Stimulated activated CD4-positive, alpha-beta T cell treated with anti-CD3 and anti-CD28 coated beads, TNF-alpha, amount 100 ng/mL, for 24 hours (primary cell): ENCODE measurements at regions not wholly inside any gene's neighbourhood (a gene's known extent, or its start where the extent isn't known, plus 50 kb on each side); places are given as distances from the start of the nearest gene placed in this dataset.

Experiments
- DNase-seq, 3 experiments: peaks; one replicate each; pipeline ENCODE4 v3.0.0-alpha.2; 2020; ENCODE audit warnings: low read depth in 3 of 3

DNA sequence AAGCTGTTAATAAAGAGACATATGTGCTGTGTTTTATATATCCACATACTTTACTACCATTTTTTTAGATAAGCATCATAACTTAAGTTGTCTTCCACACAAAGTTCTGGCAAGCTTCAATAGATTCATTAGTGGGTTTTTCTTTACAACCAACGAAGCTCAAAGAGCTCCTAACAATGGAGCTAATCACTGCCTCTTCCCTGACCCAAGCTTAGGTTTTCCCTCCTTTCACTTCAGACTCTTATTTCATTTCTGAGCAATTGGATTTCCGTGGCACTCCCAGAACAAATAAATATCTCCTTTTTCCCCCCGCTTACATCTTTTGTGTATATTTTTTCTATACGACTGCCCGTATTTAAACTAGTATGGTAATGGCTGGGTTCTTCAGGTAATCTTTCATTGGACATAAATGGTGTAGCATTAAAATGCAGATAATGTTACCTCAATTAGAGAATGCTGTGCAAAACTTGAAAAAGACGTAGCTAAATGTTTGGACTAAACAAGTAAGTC lies 275.5 kb upstream of the TMEM161B start:
- DNase-seq = no peak

DNA sequence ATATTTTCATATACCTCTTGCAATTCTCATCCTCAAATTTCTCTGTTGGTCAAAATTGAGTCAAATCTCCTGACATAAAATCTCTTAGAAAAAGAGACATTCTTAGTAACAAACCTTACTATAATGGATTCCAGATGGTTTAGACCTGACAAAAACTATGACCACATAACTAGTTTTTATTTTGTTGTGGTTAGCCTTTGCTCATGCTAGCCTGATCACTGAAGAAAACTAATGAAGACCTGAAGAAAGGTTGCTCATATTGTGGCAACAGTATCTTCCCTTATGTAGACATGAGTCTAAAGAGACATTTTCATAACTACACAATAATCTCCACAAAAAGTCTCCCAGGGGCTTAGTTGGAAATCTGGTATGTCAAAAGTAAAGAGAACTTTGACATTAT lies 274.1 kb upstream of the TMEM161B start:
- no peak for DNase-seq

DNA sequence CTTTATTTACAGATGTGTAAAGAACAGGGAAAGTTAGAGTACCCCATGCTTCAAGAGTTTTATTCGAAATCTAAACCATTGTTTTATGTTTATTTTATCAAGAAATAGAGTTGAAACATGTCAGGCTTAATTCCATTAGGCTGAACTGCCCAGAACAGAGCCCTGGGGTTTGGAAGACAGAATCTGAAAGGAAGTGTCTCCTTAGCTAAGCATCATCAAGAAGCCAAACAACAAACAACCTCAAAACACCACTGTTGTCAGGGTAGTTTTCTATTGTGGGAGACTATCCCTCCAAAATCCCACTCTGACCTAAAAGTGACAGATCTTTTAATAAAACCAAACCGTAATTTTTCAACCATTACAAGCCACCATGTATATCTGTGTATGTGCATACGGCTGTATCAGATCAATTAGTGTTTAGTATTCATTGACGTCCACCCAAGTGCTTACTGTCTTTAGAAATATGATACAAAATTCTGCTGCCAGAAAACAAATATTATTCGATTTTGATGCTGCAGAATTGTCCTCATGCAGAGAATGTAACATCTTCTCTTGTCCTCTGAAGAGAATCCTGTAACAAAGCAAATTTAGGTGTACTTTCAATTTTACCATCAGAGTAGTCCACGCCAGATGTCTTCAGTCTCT lies 271.9 kb upstream of the TMEM161B start:
- no peak for DNase-seq

DNA sequence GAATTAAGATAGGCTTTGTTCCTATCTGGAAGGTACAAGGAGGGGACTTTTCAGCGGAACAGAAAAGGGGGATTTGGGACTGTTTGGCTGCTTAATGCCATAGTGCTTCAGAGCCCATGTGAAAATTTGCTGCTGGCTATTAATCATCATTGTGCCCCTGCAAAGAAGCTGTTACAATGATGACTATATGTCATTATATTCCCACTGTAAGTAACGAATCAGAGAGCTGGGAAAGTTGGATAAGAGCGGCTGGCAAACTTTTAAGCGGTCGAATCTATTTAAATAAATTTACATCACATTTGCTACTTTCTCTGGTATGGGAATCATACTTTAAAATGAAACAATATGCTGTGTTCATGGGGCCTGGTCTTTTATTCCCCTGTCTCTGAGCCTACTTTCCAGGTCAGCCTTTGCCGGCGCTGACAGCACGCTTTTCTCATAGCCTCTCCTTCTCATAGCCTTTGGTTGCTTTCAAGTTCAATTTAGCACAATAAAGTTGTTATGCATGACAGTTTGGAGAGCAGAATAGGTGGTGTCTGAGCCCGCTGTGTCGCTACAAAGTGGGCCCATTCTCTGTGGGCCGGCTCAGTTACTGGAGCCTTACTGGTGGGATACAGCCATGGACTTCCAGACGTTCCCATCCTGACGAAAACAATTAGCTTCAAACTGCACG lies 271.2 kb upstream of the TMEM161B start:
- DNase-seq = no peak

DNA sequence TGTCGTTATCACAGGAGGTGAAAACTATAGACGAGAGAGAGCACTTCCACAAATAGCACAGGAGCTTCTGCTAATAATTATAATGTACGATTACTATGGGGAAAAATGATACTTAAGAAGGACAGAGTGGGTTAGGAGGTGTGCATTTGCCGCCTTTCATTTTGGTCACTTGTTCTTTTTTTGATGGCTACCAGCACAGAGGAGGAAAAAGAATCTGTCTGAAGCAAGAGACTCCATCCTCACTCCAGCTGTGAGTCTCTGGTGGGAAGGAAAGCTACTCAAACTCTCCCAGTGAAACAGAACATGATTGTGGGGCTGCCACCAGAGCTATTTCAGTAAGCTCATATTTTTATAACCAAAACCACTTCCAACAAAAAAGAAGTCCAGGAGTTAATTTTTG lies 270.4 kb upstream of the TMEM161B start:
- DNase-seq = no peak

DNA sequence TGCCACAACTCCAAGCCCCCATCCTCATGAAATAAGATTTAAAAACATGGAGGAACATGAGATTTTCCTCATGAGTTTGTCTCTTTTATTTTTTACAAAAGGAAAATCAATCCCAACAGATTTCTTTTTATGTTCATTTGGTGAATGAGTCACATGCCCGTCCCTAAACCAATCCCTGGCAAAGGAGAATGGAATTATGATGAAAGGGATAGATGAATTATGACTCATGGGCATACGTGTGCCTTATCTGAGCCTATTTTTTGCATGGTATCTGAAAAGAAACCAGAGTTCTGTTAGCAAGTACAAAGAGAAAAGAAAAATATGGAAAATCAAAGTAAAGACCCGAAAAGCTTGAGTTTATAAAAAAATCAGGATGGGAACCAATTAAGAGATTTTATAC lies 267.5 kb upstream of the TMEM161B start:
- DNase-seq = no peak

DNA sequence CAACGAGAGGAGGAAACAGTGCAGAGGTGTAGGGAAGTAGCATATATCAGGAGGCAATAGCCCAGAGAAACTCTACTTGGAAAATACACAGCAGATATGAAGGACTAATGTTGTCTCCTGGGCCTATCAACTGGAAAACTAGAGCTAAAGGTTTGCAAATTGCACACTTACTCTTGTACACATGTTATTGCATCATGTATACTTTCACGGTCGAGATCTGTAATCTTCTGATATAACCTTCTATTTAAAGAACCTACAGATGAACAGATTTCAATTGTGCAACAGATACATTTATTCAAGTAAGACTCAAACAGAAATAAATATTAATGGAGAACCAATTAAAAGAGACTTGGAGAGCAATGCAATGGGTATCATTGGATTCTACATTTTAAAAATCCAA lies 256.3 kb upstream of the TMEM161B start:
- no peak for DNase-seq

DNA sequence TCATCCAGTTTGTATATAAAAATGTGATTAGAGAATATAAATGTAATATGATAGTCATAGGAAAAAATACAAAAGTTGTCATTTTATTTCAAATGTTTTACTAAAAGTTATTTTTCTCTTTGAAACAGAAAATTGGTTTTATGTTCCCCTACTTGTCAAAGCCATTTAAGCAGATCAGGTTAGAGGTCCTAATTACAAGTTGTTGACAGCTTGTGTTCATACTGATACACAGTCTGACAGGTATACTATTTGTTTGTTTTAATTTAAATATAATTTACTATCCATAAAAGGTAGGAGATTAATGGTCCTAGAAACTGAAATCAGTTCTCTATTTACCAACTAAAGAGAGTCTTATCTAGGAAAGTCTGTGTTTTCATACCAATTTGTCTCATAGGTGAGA lies 250.4 kb upstream of the TMEM161B start:
- DNase-seq = no peak

DNA sequence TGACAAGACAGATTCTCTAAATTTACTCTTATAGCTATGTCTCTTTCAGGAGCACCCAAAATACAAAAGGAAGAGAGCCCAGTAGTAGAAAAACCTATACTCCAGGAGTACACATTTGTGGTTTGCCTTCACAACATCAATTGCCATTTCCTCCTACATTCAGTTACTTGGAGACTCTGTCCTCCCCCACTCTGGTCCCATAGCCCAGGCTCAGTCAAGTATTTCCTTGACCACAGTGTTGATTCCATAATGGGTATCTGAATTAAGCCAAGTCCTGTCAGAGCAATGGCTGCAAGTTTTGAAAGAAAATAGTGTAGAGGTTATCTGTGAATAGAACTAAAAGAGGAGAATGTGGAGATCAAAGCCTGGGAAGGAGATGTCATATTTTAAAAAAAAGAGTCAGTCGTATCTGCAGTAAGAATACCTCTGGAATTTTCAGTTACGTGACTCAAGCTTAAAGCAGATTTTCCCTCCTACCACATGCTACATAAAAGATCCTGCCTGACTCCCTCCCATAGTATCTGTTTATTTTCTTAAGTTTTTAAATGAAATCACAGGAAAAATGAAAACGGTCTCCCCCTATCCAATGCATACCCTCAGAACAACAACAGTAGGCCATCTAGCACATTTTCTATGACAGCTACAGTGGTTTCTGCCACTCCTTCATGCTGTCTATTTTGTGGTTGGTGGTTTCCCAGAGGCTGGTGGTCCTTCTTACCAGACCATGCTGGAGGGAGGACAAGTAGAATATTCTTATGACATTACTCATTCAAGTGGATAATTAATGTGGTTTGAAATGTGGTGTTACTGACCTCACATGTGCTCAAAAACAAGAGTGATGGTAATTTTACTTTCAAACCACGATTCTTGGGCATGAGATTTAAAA lies 249.7 kb upstream of the TMEM161B start:
- no peak for DNase-seq

DNA sequence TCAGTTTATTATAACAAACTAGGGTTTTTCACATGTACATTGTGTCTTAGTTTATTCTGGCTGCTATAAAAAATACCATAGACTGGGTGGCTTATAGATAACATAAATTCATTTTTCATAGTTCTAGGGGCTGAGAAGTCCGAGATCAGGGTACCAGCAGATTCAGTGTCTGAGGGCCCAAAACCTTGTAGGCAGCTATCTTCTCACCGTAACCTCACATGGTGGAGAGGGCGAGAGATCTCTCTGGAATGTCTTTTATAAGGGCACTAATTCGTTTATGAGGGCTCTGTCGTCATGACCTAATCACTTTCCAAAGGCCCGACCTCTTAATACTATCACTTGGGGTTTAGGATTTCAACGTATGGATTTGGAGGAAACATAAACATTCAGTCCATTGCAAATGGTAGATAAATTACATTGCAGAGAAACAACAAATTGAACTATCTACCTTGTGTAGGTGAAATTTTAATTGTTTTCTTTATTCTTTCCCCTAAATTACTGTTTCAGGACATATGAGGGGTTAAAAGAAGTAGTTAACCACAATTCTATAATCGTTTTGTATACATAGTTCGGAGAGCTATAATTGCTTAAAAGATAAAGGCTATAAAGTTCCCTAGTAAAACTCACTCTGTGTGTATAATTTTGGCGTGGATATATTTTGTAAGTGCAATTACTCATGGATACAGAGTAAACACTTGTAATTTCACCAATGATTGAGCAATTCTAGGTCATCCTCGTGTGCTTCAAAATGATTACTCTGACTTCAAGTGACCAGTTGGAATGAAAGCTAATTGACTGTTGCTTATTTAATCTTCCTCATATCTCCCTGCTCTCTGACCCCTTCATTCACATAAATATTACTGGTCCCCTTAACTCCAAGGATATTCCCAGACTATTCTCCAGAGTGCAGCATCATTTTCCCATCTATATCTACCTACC lies 247.5 kb upstream of the TMEM161B start:
- no peak for DNase-seq

DNA sequence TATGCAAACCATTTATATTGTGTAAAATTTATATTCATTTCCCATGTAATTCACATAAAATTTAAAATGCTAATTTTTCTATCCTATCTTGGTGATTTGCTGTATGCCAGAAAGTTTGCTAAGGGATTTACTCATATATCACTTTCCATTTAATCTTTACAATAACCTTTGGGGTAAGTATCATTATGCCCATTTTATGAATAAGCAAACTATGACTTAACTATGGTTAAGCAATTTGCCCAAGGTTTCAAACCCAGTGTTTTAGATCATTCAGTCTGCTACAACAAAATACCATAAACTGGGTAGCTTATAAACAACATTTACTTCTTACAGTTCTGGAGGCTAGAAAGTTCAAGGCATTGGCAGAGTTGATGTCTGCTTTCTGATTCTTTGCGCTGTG lies 246.4 kb upstream of the TMEM161B start:
- DNase-seq = no peak

DNA sequence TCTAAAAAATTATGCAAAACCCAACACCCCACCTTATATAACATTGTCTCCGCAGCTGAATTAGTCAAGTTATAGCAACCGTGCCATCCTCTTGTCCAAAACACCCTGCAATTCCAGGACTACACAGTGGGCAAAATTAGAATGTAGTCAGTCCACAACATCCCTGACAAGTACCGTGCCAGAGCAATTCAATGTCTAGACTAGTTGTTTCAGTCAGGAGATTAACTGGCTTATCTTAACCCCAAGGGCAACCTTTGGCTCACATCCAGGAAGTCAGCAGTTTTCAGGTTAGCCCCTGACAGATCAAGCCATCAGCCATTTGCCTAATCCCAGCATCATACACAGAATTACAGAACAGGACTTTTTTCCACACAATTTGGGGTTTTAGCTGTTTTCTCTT lies 240.8 kb upstream of the TMEM161B start:
- no peak for DNase-seq

DNA sequence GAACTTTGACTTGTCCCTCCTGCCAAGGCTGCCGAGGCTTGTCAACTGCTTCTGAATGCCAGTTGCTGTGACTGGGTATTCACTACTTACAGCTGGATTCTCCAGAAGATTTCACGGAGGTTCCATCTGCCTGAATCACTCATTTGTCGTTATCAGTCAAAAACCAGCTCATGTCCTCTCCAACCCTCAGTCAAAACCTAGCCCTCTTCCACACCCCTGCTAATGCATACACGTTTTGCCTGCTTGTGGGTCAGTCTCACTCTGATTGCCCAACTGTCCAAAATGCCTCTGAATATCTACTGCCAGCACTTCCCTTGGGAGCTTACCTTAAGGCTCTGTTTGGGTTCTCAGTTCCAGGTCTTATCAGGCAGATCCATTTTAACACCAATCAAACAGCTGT lies 238.6 kb upstream of the TMEM161B start:
- no peak for DNase-seq

DNA sequence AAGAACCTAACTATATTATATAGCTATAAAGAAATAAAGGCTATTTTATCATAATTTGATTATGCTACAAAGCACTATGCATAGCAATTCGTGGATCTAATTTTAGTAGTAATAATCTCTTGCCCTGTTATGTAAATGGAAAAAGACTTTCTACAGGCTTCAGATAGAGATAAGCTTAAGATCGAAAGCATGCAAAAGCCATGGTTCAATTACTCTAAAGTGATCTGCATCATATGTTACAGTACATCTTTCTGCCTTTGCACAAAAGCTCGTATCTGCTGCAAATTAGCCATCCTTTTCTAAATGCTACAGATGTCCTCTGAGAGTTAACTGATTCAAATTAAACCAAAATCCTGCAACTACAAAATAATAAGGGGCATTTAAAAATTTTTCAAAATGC lies 234.8 kb upstream of the TMEM161B start:
- DNase-seq = no peak

DNA sequence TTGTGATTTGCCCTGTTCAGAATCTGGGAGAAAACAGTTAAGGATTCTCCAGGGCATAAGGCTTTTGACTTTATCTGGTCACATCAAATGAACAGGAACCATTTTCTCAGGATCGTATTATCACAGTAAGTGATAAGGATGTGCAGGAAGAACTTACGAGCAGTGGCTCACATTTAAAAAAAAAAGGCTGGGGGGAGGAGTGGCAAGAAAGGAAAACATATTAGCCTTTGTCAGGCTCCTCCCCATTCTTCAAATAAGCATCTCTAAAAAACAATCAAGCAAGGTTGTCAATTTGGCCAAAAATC lies 234.3 kb upstream of the TMEM161B start:
- DNase-seq = no peak

DNA sequence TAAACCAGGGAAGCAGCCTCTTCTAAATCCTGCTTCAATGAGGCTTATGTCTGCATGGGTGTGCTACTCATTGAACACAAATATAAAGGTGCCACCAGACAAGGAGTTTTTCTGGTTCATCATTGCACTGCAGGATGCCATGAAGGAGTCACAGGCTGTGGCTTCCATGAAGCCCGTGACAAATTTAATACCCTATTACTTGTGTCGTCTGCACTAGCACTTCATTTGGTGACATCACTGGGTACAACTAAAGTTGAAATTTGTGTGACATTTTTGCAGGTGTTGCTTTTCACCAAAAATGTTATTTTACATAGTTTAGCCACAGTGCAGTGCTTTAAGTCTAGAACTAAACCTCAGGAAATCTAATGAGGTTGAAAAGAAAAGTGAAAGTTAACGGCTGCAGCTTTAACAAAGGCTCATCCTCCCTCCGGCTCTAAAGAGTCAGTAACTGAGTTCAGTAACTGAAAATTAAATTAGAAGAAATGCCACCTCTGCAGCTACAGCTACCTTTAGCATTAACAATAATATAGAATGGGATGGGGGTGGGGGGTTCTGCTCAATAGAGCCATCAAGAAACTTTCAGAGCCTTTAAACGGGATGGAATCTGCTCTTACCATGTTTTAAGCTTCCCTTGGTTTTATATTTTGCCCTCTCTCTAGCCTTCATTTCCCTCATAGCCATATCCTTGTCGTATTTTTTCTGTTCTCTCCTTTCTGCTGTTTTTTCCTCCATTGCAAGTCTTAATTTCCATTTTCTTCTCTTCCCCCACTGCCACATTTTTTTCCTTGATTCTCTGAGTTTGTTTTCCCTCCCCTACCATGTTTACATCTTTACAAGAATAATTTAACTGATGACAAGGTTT lies 233.8 kb upstream of the TMEM161B start:
- DNase-seq = no peak

DNA sequence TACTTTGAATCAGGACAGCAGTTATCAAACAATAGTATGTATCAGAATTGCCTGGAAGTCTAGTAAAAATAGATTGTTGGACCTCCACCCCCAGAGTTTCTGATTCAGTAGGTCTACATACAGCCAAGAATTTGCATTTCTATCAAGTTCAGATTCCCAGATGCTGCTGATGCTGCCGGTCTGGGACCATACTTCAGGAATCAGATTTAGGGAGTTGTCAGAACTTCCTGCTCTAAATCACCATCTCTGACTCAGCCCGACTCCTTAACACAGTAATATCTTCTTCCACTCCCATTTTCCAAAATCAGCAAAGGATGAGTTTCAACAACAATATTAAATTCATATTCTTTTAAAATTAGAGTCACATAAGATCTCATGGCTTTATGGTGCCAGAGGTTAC lies 227.2 kb upstream of the TMEM161B start:
- no peak for DNase-seq

DNA sequence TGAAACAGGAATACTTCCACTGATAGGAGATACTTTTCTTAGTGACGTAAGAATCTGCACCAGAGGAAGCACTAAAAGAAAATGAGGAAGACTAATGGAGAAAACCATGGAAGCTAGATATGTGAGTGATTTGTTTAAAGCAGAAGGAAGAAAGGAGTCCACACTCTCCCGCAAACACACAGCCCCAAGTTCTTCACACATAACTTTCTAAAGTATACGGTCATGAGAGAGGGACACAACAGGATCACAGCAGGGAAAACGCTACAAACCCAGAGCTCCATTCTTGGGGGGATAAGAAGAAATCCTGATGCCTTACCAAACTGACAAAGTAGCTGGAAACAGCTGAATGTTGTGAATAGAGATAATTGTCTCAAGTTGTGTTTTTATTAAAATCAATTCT lies 222.2 kb upstream of the TMEM161B start:
- no peak for DNase-seq

DNA sequence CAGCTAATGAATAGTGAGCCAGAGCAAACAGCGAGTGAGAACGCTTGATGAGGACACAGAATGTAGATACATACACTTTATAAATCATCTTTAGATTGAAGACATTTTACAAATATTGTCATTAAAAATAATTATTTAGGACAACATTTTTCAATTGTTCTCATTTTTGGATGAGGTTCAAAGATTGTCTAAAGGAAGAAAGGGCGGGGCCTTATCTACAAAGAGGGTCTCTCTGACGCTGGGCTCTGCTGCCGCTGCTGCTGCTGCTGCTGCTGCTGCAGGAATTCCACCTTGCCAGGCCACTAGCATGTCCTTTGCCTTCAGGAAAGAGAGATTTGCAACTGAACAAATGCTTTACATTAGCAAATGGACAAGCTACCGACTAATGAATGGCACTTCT lies 220.7 kb upstream of the TMEM161B start:
- no peak for DNase-seq

DNA sequence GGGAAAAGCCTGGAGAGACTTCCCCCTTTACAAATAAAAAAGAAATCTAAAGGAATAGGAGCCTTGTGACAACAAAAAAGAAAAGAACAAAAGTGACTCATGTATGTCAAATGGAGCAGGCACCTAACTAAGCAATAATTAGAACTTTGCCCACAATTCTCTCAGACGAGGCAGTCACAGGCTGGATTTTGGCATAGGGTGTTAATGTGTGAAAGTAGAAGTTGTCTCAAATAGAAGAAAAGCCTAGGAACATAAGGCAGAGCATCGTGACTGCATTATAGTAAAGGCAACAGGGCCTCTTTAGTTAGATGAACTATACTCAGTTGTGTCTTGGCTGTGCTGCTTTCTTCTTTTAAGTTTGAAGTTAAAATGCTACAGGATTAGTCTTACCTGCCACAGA lies 219.9 kb upstream of the TMEM161B start:
- no peak for DNase-seq

DNA sequence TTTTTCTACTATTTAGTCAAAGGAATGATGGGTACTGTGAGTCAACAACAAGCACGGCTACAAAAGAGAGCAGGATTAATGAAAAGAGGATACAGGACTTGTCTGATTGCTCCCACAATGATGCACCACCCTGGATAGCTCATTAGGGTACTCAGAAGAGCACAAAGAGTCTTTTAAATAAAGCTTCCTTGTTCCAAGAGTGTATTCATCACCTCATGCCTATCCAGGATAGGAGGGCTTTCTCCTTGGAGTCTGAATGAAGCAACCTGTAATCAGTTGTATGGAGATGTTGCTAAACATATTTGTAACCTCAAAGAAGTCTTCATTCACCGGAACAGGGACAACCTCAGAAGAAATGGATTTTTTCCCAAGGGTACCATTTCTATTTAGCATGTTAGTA lies 219.5 kb upstream of the TMEM161B start:
- DNase-seq = no peak
